HG03175 (cell line): ENCODE measurements at regions not wholly inside any gene's neighbourhood (a gene's known extent, or its start where the extent isn't known, plus 50 kb on each side); places are given as distances from the start of the nearest gene placed in this dataset.
A peak's percentile ranks its signal among the peaks of the same experiment; 100 is the strongest.

ENCODE experiments used
- ATAC-seq: cut with Tn5 transposase; IDR thresholded peaks from one replicate; pipeline ENCODE4 v1.9.1; 2021; ENCODE audit warnings: mild to moderate bottlenecking, moderate library complexity; ENCODE audit not compliant: unreplicated experiment

- no peak for ATAC-seq
These were observed 241.9 kb upstream of the SLC14A2 start for GRCh38 chr18:45373286-45373880.

- ATAC-seq = no peak
These were observed 241.0 kb upstream of the SLC14A2 start for GRCh38 chr18:45374236-45374635.

GRCh38 chr18:45374878-45375630 lies 240.2 kb upstream of the SLC14A2 start:
- ATAC-seq = no peak

- ATAC-seq = no peak
These were observed 239.1 kb upstream of the SLC14A2 start for GRCh38 chr18:45376193-45376592.

GRCh38 chr18:45378308-45378707 lies 237.0 kb upstream of the SLC14A2 start:
- no peak for ATAC-seq

- no peak for ATAC-seq
These were observed 236.3 kb upstream of the SLC14A2 start for GRCh38 chr18:45378933-45379332.

- ATAC-seq = peak; percentile 64
These were observed 235.4 kb upstream of the SLC14A2 start for GRCh38 chr18:45379903-45380302.

GRCh38 chr18:45381282-45381681 lies 234.0 kb upstream of the SLC14A2 start:
- ATAC-seq = no peak

- ATAC-seq = no peak
These were observed 232.0 kb upstream of the SLC14A2 start for GRCh38 chr18:45383228-45383627.

GRCh38 chr18:45384137-45384961 lies 230.9 kb upstream of the SLC14A2 start:
- peak; percentile 61 for ATAC-seq

- ATAC-seq = no peak
These were observed 230.3 kb upstream of the SLC14A2 start for GRCh38 chr18:45384962-45385315.

- no peak for ATAC-seq
These were observed 229.1 kb upstream of the SLC14A2 start for GRCh38 chr18:45386041-45386655.

- no peak for ATAC-seq
These were observed 228.0 kb upstream of the SLC14A2 start for GRCh38 chr18:45387229-45387628.

- no peak for ATAC-seq
These were observed 216.8 kb upstream of the SLC14A2 start for GRCh38 chr18:45398448-45398847.

- no peak for ATAC-seq
These were observed 216.1 kb upstream of the SLC14A2 start for GRCh38 chr18:45399146-45399545.

- no peak for ATAC-seq
These were observed 215.6 kb upstream of the SLC14A2 start for GRCh38 chr18:45399643-45400042.

- no peak for ATAC-seq
These were observed 212.7 kb upstream of the SLC14A2 start for GRCh38 chr18:45402485-45403056.

GRCh38 chr18:45403341-45404049 lies 211.8 kb upstream of the SLC14A2 start:
- no peak for ATAC-seq

- ATAC-seq = no peak
These were observed 207.1 kb upstream of the SLC14A2 start for GRCh38 chr18:45408218-45408617.

GRCh38 chr18:45409971-45410370 lies 205.3 kb upstream of the SLC14A2 start:
- no peak for ATAC-seq
